ENCODE measurements at regions not wholly inside any gene's neighbourhood (a gene's known extent, or its start where the extent isn't known, plus 50 kb on each side); places are given as distances from the start of the nearest gene placed in this dataset.

DNA sequence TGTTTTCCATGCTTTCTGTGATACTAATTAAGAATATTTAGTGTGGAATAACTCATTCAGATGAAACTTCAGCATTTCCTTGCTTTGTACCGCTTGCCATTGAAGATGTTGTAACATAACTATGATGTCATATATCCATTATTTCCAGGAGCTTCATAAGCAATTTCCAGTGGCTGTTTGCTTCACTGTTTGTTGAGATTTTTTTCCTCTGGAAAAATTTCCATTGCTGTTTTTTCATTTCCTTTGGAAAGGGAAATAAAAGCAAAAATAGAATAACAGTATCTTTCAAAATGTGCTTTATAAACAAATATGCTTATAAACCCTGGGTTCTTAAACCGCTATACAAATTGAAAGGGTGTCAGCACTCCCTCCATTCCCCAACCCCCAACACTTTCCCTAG, 319.6 kb upstream of the SEMA6D start:
- DNase-seq = no peak
- 64 to 84% methylated on average over 2 of the region's 2 CpGs for WGBS, 2 donors
- Histone ChIP-seq H3K27ac (no peak overlapping the region), H3K4me1 (no peaks in the 10 kb centered on the region), H3K4me3 (no peak overlapping the region), H3K36me3 (no peaks in the 10 kb centered on the region), H3K27me3 (no peaks in the 10 kb centered on the region), H3K9me3 (no peaks in the 10 kb centered on the region)
- TF ChIP-seq POLR2A (IDR thresholded peaks at IDR 0.05) = no peak
- no peak for TF ChIP-seq CTCF (IDR thresholded peaks at IDR 0.05)
- intact Hi-C loops (cut with DNase I) = no loop called here

GRCh38 chr15:47398132-47398531, 319.2 kb upstream of the SEMA6D start:
- H3K4me3 ChIP-seq = no peak overlapping the region

DNA sequence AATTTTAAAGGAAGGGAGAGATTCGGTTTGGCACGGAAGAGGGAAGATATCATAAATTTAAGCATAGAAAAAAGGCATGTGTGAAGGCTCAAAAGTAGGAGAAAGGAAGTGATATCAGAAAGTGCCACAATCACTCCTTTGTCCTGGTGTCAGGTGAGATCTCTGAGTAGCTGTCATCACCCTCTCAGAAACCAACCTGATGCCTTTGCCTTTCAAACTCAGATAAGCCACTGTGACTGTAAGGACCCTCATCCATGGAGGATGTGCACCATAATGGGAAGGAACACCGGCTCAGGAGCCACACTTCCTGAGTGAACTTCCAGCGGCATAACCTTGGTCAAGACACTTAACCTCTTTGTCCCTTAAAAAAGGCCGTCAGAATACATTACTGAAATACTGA, 318.7 kb upstream of the SEMA6D start:
- intact Hi-C loops (cut with DNase I) = no loop called here
- WGBS, 2 donors = 69 to 74% methylated on average over 5 of the region's 5 CpGs
- no peaks in the 10 kb centered on the region for H3K4me1 ChIP-seq

More at GRCh38 chr15:47398132-47398531, 319.2 kb upstream of the SEMA6D start:
- Histone ChIP-seq H3K9me3 (no peaks in the 10 kb centered on the region), H3K36me3 (no peaks in the 10 kb centered on the region), H3K27ac (no peak overlapping the region), H3K27me3 (no peaks in the 10 kb centered on the region), H3K4me1 (no peaks in the 10 kb centered on the region)
- no peak for DNase-seq
- TF ChIP-seq POLR2A (IDR thresholded peaks at IDR 0.05) (no peak), CTCF (IDR thresholded peaks at IDR 0.05) (no peak)
- 49 to 66% methylated on average over 3 of the region's 3 CpGs for WGBS, 2 donors
- intact Hi-C loops (cut with DNase I) = no loop called here

DNA sequence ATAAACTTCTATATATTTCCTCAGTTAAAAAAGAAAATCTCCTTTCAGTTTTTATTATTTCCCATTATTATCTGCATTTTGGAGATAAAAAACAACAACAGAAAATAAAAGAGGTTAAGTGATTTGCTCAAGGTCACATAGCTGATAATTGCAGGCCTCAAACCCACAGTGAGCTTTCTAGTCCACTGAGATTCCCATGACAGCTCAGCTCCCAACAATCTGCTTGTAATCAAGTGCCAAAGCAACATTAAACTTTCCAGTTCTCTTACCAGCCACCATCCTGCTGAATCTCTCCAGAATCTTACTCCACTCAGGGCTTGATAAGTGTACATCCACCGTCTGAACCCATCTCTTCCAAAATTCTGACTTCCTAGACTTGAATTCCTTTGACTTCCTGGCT, 318.2 kb upstream of the SEMA6D start:
- Histone ChIP-seq H3K27ac (no peak overlapping the region), H3K27me3 (no peaks in the 10 kb centered on the region), H3K4me3 (no peak overlapping the region), H3K9me3 (no peaks in the 10 kb centered on the region), H3K4me1 (no peaks in the 10 kb centered on the region), H3K36me3 (no peaks in the 10 kb centered on the region)
- TF ChIP-seq CTCF (IDR thresholded peaks at IDR 0.05) (no peak), POLR2A (IDR thresholded peaks at IDR 0.05) (no peak)
- intact Hi-C loops (cut with DNase I) = no loop called here
- DNase-seq = no peak
- WGBS, 2 donors = 75 to 100% methylated on average over 1 of the region's 1 CpG

More for the DNA sequence above, 318.7 kb upstream of the SEMA6D start:
- Histone ChIP-seq H3K27ac (no peak overlapping the region), H3K9me3 (no peaks in the 10 kb centered on the region), H3K36me3 (no peaks in the 10 kb centered on the region), H3K4me3 (no peak overlapping the region), H3K27me3 (no peaks in the 10 kb centered on the region)
- DNase-seq = no peak
- TF ChIP-seq CTCF (IDR thresholded peaks at IDR 0.05) (no peak), POLR2A (IDR thresholded peaks at IDR 0.05) (no peak)

DNA sequence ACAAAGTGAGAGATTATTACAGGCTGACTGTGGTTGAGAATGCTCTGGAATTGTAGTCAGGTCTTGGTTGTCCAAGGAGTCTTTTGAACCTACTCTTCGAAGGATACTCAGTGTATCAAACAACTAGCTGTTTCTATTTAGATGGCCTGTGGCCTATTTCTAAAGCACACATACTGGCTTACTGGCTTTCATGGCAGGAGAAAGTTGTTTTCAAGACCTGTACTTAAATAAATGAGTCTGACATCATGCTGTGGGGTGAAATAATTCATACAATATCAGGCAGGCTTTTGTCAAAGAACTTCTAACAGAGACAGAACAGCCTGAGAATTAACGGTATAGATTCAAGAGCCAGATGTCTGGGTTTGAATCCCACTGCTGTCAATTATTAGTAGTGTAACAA, 316.7 kb upstream of the SEMA6D start:
- 68 to 83% methylated on average over 2 of the region's 2 CpGs for WGBS, 2 donors
- Histone ChIP-seq H3K27me3 (no peaks in the 10 kb centered on the region), H3K36me3 (no peaks in the 10 kb centered on the region), H3K9me3 (no peaks in the 10 kb centered on the region), H3K4me3 (no peak overlapping the region), H3K27ac (no peak overlapping the region), H3K4me1 (no peaks in the 10 kb centered on the region)
- intact Hi-C loops (cut with DNase I) = no loop called here
- DNase-seq = no peak
- TF ChIP-seq CTCF (IDR thresholded peaks at IDR 0.05) = no peak
- TF ChIP-seq POLR2A (IDR thresholded peaks at IDR 0.05) = no peak

Measured in esophagus squamous epithelium (tissue), 5 donors.